ENCODE measurements at regions not wholly inside any gene's neighbourhood (a gene's known extent, or its start where the extent isn't known, plus 50 kb on each side); places are given as distances from the start of the nearest gene placed in this dataset.

DNA sequence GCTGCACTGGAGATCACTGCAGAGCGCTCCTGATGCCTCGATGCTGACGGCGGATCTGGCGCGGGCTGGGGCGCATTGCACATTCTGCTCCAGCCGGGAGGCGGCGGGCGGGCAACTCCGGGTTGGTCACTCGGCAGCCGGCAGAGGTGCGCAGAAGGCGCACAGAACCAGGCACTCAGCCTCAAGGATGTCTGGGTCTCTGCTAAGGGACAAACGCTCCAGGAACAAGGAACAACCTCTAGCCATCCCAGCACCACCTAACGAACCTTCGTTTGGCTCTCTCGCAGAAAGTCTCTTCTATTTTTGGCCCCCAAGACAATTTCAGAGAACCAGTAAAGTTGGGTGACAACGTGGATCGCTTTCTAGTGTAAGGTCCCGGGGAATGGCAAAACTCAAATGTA, 254.6 kb downstream of the OTUD1 start:
- peak overlapping the region in 1 of 3 donors; percentile 61 for H3K4me3 ChIP-seq
- intact Hi-C loops (cut with DNase I; ENCODE audit: low total_unique reads): no loop called here
- peak in 1 of 2 donors; percentile 51 for DNase-seq (ENCODE audit: low spot score in 2 of 2)
- no peak overlapping the region for H3K27ac ChIP-seq
- TF ChIP-seq POLR2A (IDR thresholded peaks at IDR 0.05) (no peak), POLR2AphosphoS5 (IDR thresholded peaks at IDR 0.05) (no peak)
- TF ChIP-seq, protein P1, sequence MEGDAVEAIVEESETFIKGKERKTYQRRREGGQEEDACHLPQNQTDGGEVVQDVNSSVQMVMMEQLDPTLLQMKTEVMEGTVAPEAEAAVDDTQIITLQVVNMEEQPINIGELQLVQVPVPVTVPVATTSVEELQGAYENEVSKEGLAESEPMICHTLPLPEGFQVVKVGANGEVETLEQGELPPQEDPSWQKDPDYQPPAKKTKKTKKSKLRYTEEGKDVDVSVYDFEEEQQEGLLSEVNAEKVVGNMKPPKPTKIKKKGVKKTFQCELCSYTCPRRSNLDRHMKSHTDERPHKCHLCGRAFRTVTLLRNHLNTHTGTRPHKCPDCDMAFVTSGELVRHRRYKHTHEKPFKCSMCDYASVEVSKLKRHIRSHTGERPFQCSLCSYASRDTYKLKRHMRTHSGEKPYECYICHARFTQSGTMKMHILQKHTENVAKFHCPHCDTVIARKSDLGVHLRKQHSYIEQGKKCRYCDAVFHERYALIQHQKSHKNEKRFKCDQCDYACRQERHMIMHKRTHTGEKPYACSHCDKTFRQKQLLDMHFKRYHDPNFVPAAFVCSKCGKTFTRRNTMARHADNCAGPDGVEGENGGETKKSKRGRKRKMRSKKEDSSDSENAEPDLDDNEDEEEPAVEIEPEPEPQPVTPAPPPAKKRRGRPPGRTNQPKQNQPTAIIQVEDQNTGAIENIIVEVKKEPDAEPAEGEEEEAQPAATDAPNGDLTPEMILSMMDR (IDR thresholded peaks at IDR 0.05): no peak
- H3K27me3 ChIP-seq: peaks cover 0 to 40% of the 10 kb centered on the region in 2 donors
- no peaks in the 10 kb centered on the region for H3K36me3 ChIP-seq
- peaks cover 0 to 15% of the 10 kb centered on the region in 2 donors for H3K4me1 ChIP-seq
- no peaks in the 10 kb centered on the region for H3K9me3 ChIP-seq

DNA sequence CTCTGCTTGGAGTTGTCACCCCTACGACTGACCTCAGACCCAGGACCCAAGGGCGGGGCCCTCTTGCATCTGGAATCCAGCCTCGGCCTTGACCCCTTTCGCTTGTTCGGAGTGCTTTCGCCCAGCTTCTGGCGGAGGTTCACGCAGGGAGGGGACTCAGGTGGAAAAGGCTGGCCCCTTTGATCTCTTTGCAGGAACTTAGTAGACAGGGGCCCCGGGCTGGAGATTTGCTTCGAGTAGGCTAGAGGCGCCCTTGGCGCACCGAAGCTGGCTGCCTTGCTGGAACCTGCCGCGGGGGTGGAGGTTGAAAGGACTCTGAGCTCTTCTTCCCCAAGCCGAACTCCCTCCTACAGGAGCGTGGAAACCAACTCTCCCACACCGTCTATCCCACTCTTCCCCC, 255.1 kb downstream of the OTUD1 start:
- DNase-seq (ENCODE audit: low spot score in 2 of 2): no peak
- H3K36me3 ChIP-seq: no peaks in the 10 kb centered on the region
- H3K4me1 ChIP-seq: peaks cover 0 to 15% of the 10 kb centered on the region in 2 donors
- peaks cover 0 to 40% of the 10 kb centered on the region in 2 donors for H3K27me3 ChIP-seq
- no peaks in the 10 kb centered on the region for H3K9me3 ChIP-seq
- peak overlapping the region in 2 of 3 donors; percentile 38 to 61 for H3K4me3 ChIP-seq
- no peak for TF ChIP-seq POLR2A (IDR thresholded peaks at IDR 0.05)
- TF ChIP-seq, protein P1 (IDR thresholded peaks at IDR 0.05): no peak
- no peak for TF ChIP-seq POLR2AphosphoS5 (IDR thresholded peaks at IDR 0.05)
- H3K27ac ChIP-seq: no peak overlapping the region
- intact Hi-C loops (cut with DNase I; ENCODE audit: low total_unique reads): no loop called here

DNA sequence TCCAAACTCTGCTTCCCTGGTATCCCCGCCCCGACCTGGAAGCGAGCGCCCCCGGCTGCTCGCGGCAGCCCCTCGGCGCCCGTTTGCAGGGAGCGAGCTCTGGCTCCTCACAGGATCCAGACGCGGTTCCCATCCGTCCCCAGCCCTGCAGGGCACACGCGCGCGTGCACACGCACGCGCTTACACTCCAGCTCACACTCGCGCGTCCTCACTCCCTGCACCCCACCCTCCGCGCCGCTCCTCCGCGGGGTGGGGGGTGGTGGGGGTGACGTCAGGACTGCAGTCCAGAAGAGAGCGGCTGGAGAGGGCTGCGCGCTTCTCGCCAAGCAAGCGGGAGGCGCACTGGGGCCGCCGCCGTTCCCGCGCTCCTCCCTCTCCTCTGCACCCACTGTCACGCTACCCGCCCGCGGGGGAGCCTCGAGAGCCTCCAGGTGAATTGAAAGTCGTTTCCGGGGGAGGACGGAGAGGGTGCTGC, 255.6 kb downstream of the OTUD1 start:
- peaks cover 0 to 40% of the 10 kb centered on the region in 2 donors for H3K27me3 ChIP-seq
- no peaks in the 10 kb centered on the region for H3K36me3 ChIP-seq
- H3K27ac ChIP-seq: no peak overlapping the region
- no peak for TF ChIP-seq POLR2AphosphoS5 (IDR thresholded peaks at IDR 0.05)
- peaks cover 0 to 15% of the 10 kb centered on the region in 2 donors for H3K4me1 ChIP-seq
- intact Hi-C loops (cut with DNase I; ENCODE audit: low total_unique reads): no loop called here
- no peaks in the 10 kb centered on the region for H3K9me3 ChIP-seq
- peak overlapping the region; percentile 12 to 61 (median 38) for H3K4me3 ChIP-seq
- DNase-seq (ENCODE audit: low spot score in 2 of 2): no peak

DNA sequence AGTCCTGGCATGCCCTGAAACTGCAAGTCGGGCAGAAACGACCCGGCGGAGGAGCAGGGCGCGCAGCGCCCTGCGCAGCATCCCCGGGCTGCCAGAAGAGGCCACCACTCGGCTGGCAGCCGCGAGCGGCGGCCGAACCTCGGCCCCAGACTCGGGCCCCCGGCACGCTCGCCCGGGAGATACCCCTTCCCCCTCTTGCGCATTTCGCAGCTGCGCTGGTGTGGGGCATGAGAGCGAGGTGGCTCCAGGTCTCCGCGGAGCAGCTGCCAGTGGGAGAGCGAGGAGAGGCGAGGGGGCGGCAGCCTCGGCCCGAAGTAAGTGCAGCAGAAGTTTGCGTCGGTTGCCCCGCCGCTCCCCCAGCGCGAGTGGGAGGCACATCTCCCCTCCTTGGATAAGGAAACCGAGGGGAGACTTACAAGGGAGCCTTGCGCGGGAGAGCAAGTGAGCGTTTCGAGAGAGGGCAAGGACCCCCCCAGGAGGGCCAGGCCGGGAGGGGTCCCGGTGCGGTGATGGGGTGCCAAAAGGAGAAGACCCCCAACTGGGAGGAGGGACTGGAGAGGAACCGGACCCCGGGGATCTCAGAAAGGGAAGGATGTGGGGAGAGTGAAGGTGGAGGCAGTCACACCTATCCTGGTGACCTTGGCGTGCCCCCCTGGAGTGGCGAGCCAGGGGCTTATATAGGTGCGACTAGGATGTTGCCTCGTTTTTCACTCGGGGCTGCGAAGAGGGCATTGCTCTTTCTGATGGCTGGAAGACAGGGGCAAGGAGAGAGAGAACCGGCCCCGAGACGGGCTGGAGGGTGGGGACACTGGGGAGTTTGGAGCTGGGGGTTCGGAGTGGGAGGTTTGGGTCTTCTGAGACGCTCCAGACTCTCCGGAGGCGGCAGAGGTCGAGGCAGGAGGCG, 256.3 kb downstream of the OTUD1 start:
- Histone ChIP-seq H3K36me3 (no peaks in the 10 kb centered on the region), H3K4me1 (peaks cover 0 to 15% of the 10 kb centered on the region in 2 donors), H3K9me3 (no peaks in the 10 kb centered on the region), H3K27ac (no peak overlapping the region), H3K27me3 (peaks cover 0 to 40% of the 10 kb centered on the region in 2 donors), H3K4me3 (peak overlapping the region; percentile 12 to 61 (median 38))
- DNase-seq (ENCODE audit: low spot score in 2 of 2): no peak
- intact Hi-C loops (cut with DNase I; ENCODE audit: low total_unique reads): no loop called here
- no peak for TF ChIP-seq POLR2A (IDR thresholded peaks at IDR 0.05)
- TF ChIP-seq POLR2AphosphoS5 (IDR thresholded peaks at IDR 0.05): no peak
- TF ChIP-seq, protein P1 (IDR thresholded peaks at IDR 0.05): no peak

DNA sequence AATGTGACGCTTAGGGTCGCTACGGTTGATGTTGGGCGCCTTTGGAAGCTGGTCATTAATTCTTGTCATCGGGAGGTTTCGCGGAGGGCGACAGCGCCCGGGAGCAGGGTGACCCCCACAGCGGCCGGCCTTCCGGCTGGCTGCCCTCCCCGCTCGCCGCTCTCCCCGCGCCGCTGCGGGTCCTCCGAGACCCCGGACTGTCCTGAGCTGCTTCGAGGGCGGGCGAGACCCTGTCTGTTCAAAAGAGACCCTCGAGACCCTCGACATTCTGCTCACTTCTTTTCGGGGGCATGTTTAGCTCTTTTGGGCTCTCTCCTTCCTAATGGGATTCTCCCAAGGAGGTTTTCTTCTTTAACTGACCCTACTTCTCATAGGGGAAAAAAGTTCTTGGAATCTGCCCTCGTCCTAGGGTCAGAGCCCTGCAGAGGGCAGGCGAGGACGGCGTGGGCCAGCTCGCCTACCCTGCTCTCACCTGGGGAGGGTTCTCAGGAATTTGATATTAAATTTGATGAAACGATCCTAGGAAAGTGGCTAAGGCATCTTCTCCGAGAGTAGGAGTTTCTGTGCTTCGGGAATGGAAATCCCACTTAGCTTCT, 257.0 kb downstream of the OTUD1 start:
- Histone ChIP-seq H3K27ac (no peak overlapping the region), H3K4me1 (peaks cover 0 to 15% of the 10 kb centered on the region in 2 donors), H3K9me3 (no peaks in the 10 kb centered on the region), H3K4me3 (peak overlapping the region in 1 of 3 donors; percentile 61), H3K36me3 (no peaks in the 10 kb centered on the region), H3K27me3 (peaks cover 0 to 40% of the 10 kb centered on the region in 2 donors)
- intact Hi-C loops (cut with DNase I; ENCODE audit: low total_unique reads): no loop called here
- DNase-seq (ENCODE audit: low spot score in 2 of 2): no peak
- no peak for TF ChIP-seq POLR2A (IDR thresholded peaks at IDR 0.05)
- TF ChIP-seq POLR2AphosphoS5 (IDR thresholded peaks at IDR 0.05): no peak
- TF ChIP-seq, protein P1 (IDR thresholded peaks at IDR 0.05): no peak
